Stimulated activated CD4-positive, alpha-beta T cell treated with anti-CD3 and anti-CD28 coated beads, Interleukin-1b, Interleukin-23, amount 100 ng/mL, for 24 hours (primary cell): ENCODE measurements at regions not wholly inside any gene's neighbourhood (a gene's known extent, or its start where the extent isn't known, plus 50 kb on each side); places are given as distances from the start of the nearest gene placed in this dataset.
"Not testable (repeated sequence)": the region's sequence is repeated elsewhere in the genome, so short reads cannot be mapped to it uniquely, and the experiment has no call there.

Source experiments
- DNase-seq, 4 experiments: peaks; one replicate each; pipeline ENCODE4 v3.0.0-alpha.2; 2020; ENCODE audit warnings: low read depth in 4 of 4, low spot score in 1 of 4

- no peak for DNase-seq
Measured at GRCh38 chr12:74334780-74335179, 202.9 kb upstream of the ATXN7L3B start.

DNA sequence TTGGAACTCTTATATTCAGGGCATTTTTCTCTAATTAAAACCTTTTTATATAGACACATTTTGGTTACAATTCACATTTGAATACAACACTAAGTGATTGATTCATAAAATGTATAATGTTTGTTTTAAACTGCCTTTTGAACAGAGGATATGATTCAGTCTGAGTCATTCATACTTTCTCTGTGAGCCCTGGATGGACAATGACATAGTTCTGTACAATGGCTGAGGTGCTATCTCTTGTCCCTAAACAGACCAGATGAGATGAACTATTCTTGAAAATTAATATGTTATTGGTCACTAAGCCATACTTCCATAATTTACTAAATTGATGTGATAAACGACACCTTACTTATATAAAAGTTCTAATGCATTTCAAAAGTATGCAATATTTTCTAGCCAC is 199.7 kb upstream of the ATXN7L3B start:
- no peak for DNase-seq

DNA sequence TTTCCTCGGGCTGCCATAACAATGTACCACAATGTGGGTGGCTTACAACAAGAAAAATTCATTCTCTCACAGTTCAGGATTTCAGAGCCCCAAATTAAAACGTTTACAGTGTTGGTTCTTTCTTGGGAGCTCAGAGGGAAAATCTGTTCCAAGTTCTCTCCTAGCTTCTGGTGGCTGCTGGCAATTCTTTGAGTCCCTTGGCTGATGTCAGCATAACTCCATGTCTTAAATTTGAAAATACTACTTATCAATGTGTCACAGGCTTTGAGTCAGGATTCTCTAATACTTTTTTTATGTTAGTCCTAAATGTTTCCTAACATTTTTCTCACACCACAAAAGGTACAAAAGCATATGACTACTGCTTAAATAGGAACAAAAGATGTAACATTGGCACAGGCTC is 198.4 kb upstream of the ATXN7L3B start:
- DNase-seq = no peak

DNA sequence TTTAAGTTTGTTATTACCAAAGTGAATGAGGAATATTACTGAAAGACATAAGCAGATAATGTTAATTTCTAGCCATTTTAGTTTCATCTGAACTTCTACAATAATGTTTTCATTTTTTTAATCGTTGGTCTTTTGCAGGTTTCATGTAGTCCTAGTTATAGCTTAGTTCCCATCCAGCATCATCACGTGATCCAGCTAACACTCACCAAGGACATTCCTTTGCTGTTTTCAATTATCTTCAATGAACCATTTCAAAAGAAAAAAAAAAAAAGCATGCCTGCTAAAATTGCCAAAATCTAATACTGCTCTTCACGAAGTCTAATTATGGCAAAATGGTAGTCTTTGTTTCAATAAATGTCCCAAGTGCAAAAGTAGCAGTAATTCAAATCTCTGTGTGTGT is 187.7 kb upstream of the ATXN7L3B start:
- DNase-seq = no peak

- DNase-seq = no peak
Measured at GRCh38 chr12:74365178-74365964, 172.3 kb upstream of the ATXN7L3B start.

DNA sequence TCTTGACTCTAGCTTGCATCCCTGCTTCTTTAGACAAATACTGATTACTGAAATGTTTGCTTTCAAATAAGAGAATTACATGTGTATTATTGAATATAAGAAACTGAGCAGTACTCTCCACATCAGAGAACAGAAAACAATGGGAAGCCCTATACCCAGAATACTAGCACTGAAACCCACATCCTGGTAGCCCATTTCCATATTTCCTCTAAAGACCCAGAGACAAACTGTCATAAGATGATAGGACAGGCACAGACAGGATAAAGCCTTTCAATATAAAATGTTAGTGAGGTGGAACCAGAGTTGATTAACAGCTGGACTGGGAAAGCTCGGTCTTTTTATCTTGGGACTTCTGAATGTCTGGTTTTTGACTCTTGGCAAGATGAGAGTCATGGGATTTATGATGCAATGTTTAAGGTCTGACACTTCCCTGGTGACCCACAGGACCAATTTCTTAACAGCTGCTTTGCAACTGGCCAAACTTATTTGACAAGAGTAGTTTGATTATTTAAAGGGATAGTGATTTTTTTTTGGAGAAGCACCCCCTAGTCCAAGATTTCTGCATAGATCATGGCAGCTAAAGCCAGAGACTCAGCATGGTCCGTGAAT is 166.9 kb upstream of the ATXN7L3B start:
- DNase-seq = no peak

DNA sequence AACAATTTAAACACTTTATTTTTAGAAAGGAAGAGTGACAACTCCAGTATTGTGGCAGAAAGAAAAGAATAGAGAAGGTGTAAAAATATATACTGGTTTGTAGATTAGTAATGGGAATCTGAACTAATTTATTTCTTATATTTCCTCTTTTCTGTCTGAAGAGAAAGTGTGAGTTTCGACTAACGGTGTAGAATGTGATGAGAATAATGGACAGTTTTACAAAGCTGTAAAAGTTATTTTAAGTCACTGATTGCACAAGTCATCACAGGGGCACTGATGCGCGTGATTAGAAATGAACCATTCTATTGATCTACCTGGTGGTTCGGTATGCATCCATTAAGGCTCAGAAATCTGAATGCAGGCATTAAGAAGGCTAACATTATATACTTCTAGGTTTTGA is 158.5 kb upstream of the ATXN7L3B start:
- no peak for DNase-seq

GRCh38 chr12:74381958-74382357 is 155.7 kb upstream of the ATXN7L3B start:
- no peak for DNase-seq

DNA sequence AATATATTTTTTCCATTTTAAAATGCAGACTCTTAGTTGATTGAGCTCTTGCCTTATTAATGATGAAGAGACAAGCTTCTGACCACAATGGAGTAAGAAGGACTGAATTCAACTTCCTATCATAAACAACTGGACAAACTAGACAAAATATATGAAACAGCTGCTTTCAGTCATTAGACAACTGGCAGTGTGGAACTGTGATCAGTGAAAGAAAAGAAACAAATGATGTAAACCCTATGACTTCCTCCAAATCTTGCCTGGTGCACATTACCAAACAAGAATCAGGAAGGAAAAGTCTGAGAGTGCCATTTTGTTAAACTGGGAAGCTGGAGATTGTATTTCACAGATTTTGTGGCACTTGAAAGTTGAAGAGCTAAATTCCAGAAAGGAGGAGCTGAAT is 154.7 kb upstream of the ATXN7L3B start:
- no peak for DNase-seq

DNA sequence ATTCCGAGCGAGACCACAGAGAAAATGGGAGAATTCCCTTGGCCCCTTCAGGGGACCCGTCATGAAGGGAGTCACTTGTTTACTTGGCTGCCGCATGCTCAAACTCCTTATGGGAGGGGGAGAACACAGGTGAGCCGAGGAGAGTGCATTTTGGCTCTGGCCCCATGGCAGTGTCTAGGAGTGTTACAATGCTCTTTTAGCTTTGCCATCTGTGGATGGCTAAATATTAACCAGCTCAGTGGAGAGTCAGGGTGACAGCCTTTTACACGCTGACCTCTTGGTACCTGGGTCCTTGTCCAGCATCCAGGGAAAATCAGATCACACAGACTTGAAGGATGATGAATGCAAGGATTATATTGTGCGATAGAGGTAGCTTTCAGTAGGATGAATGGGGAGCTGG is 146.4 kb upstream of the ATXN7L3B start:
- DNase-seq = no peak

- no peak for DNase-seq
Measured at GRCh38 chr12:74393272-74393671, 144.4 kb upstream of the ATXN7L3B start.

DNA sequence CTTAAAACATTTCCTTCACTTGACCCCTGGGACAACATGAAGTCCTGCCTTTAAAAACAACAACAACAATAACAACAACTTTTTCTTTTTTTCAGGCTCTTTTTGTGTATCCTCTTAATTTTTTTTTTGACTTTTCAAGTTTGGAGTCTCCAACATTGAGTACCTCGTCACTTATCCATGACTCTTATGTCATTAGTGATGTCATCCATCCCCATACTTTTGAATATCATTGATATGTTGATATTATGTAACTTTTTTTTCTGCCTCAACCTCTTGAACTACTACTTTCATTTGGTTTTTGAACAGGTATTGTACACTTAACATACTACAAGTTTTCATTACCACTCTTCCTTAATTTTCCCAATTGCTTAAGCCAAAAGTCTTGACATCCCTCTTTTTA is 143.0 kb upstream of the ATXN7L3B start:
- DNase-seq = no peak

- DNase-seq = no peak
Measured at GRCh38 chr12:74401035-74401434, 136.6 kb upstream of the ATXN7L3B start.

DNA sequence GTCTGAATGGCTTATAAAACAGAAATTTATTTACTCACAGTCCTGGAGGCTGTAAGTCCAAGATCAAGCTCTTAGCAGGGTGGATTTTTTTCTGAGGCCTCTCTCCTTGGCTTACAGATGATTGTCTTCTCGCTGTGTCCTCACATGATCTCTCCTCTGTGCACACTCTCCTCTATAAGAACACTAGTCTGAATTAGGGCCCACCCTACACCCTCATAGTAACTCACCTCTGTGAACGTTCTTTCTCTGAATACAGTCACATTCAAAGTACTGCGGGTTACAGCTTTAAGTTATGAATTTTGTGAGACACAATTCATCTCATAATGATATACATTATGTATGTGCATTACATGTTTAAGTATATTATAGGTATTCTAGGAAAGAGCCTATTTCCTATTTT is 135.7 kb upstream of the ATXN7L3B start:
- DNase-seq = no peak

DNA sequence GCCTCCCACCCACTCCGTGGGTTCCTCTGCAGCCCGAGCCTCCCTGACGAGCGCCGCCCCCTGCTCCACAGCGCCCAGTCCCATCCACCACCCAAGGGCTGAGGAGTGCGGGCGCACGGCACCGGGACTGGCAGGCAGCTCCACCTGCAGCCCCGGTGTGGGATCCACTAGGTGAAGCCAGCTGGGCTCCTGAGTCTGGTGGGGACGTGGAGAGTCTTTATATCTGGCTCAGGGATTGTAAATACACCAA is 134.5 kb upstream of the ATXN7L3B start:
- DNase-seq = not testable (repeated sequence)

DNA sequence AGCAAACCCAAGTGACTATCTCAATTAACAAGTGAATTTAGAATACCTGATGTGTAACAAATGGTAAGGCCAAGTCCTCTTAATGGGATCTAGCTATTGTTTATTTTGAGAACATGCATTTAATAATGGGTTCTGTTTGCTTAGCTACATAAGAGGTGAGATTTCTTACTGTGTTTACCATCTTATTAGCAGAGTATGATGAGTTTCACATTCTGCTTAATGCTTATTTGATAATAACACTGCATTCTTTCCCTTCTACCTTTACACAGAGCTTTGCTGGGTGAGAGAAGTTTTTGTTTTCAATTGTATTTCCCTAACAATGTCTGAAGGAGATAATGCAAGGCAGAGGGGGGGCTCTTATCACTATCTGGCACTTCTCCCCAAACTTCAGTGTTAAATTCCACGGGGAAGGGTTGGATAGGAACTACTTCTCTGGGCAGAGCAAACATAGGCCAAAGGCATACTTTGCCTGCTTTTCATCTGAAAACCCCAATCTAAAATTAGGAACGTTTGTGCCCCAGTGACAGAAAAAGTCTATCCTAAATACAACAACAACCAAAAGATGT is 129.0 kb upstream of the ATXN7L3B start:
- no peak for DNase-seq

DNA sequence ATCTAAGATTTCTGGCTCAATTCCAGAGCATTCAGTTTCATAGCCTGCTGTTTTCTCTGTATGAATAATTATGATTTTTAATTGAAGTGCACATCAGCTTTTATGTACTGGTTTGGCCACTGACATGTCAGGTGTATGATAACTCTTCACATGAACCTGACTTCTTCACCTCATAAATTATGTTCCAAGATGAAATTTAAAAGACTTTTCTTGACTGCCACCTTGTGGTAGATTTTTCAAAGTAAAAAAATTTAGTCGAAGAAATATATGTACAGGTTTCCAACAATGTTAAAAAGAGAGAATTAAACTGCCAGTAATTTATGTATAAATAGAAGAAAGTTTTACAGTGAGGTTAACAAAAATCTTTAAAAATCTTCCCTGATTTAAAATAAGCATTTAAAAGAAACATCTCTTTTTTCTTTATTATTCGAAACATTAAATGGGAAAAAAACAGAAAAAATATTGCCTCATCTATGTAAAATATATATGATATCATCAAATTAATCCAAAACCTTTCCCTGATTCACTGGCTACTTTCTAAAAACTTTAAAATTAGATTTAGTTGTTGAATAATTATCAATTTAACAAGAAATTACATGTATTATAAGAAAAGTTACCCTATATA is 124.9 kb upstream of the ATXN7L3B start:
- DNase-seq = no peak

DNA sequence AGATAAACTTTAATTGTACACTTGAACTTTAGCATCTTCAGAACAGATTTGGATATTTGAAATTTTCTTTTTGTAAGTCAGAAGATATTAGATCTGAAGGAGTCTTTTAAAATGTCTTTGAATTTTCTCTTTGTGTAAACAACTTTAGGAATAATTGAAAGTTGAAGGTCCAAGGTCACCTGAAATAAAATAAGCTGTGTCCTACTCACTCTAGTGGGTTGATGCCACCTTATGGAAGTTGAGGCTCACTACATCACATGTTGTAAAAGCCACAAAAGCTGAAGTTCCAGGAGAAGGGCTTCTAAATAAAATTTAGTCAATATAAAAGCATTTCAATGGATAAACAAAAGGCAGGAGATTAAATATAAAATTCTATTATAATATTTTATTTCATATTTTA is 122.0 kb upstream of the ATXN7L3B start:
- no peak for DNase-seq

GRCh38 chr12:74418573-74418972 is 119.1 kb upstream of the ATXN7L3B start:
- no peak for DNase-seq

- DNase-seq = no peak
Measured at GRCh38 chr12:74424778-74425177, 112.9 kb upstream of the ATXN7L3B start.

- DNase-seq = no peak
Measured at GRCh38 chr12:74426091-74426490, 111.5 kb upstream of the ATXN7L3B start.

- no peak for DNase-seq
Measured at GRCh38 chr12:74429535-74429934, 108.1 kb upstream of the ATXN7L3B start.

GRCh38 chr12:74431801-74432200 is 105.8 kb upstream of the ATXN7L3B start:
- no peak for DNase-seq
